Cardiac muscle cell (in vitro differentiated cells and primary cell): ENCODE measurements at regions not wholly inside any gene's neighbourhood (a gene's known extent, or its start where the extent isn't known, plus 50 kb on each side); places are given as distances from the start of the nearest gene placed in this dataset.

Source experiments
- DNase-seq, 2 donors: peaks; one replicate each; pipeline versions ENCODE4 v3.0.0 to v3.0.0-alpha.2; 2010 to 2017; ENCODE audit warnings: low read depth in 1 of 2, low spot score in 1 of 2
- H3K27ac ChIP-seq: fragments of 200-600 bp; sonication (generic); 2 replicates; pipeline ENCODE4 v1.5.1; 2016
- H3K27me3 ChIP-seq: fragments of 200-600 bp; sonication (generic); 2 replicates; pipeline ENCODE4 v1.6.0; 2016; ENCODE audit warnings: control low read depth
- H3K36me3 ChIP-seq: fragments of 200-600 bp; sonication (generic); 2 replicates; pipeline ENCODE4 v1.5.1; 2016; ENCODE audit warnings: control low read depth
- H3K4me1 ChIP-seq: fragments of 200-600 bp; sonication (generic); 2 replicates; pipeline ENCODE4 v1.8.1; 2017; ENCODE audit warnings: low read depth, mild to moderate bottlenecking, mixed run types
- H3K4me3 ChIP-seq: fragments of 200-600 bp; sonication (generic); 2 replicates; pipeline ENCODE4 v1.5.1; 2016; ENCODE audit warnings: mild to moderate bottlenecking
- H3K9me3 ChIP-seq: fragments of 200-600 bp; sonication (generic); 2 replicates; pipeline ENCODE4 v1.5.1; 2017; ENCODE audit warnings: low read depth, mild to moderate bottlenecking, control low read depth
- CTCF ChIP-seq: IDR thresholded peaks from 2 replicates; pipeline ENCODE4 v1.5.1; 2012; ENCODE audit warnings: low read depth, mild to moderate bottlenecking, low read length

- peak; percentile 1 to 3 for DNase-seq
- Histone ChIP-seq H3K4me1 (no peaks in the 10 kb centered on the region), H3K27me3 (no peaks in the 10 kb centered on the region), H3K4me3 (no peak overlapping the region), H3K36me3 (no peaks in the 10 kb centered on the region), H3K9me3 (no peaks in the 10 kb centered on the region), H3K27ac (no peak overlapping the region)
- TF ChIP-seq CTCF, result no peak
Measured at GRCh38 chr13:81540777-81541176, 1199.9 kb upstream of the SPRY2 start.

GRCh38 chr13:81539643-81540150 is 1198.8 kb upstream of the SPRY2 start:
- Histone ChIP-seq H3K4me3 (no peak overlapping the region), H3K27ac (no peak overlapping the region), H3K27me3 (no peaks in the 10 kb centered on the region), H3K9me3 (no peaks in the 10 kb centered on the region), H3K4me1 (no peaks in the 10 kb centered on the region), H3K36me3 (no peaks in the 10 kb centered on the region)
- DNase-seq, result no peak
- TF ChIP-seq CTCF, result no peak

- Histone ChIP-seq H3K4me1 (no peaks in the 10 kb centered on the region), H3K9me3 (no peaks in the 10 kb centered on the region), H3K4me3 (no peak overlapping the region), H3K36me3 (no peaks in the 10 kb centered on the region), H3K27me3 (no peaks in the 10 kb centered on the region), H3K27ac (no peak overlapping the region)
- no peak for TF ChIP-seq CTCF
- DNase-seq, result no peak
Measured at GRCh38 chr13:81498969-81499368, 1158.0 kb upstream of the SPRY2 start.

GRCh38 chr13:81493144-81493543 is 1152.2 kb upstream of the SPRY2 start:
- Histone ChIP-seq H3K4me1 (no peaks in the 10 kb centered on the region), H3K36me3 (no peaks in the 10 kb centered on the region), H3K4me3 (no peak overlapping the region), H3K27me3 (no peaks in the 10 kb centered on the region), H3K27ac (no peak overlapping the region), H3K9me3 (no peaks in the 10 kb centered on the region)
- TF ChIP-seq CTCF, result no peak
- peak in 1 of 2 donors; percentile 2 for DNase-seq

GRCh38 chr13:81492449-81492848 is 1151.5 kb upstream of the SPRY2 start:
- no peak for TF ChIP-seq CTCF
- H3K4me3 ChIP-seq, result no peak overlapping the region

GRCh38 chr13:81488021-81488420 is 1147.1 kb upstream of the SPRY2 start:
- no peaks in the 10 kb centered on the region for H3K27me3 ChIP-seq
- H3K4me3 ChIP-seq, result no peak overlapping the region
- TF ChIP-seq CTCF, result no peak
- no peaks in the 10 kb centered on the region for H3K4me1 ChIP-seq
- H3K27ac ChIP-seq, result no peak overlapping the region
- peak in 1 of 2 donors; percentile 67 for DNase-seq
- H3K36me3 ChIP-seq, result no peaks in the 10 kb centered on the region
- H3K9me3 ChIP-seq, result no peaks in the 10 kb centered on the region

More at GRCh38 chr13:81492449-81492848, 1151.5 kb upstream of the SPRY2 start:
- Histone ChIP-seq H3K27ac (no peak overlapping the region), H3K27me3 (no peaks in the 10 kb centered on the region), H3K36me3 (no peaks in the 10 kb centered on the region), H3K4me1 (no peaks in the 10 kb centered on the region), H3K9me3 (no peaks in the 10 kb centered on the region)
- DNase-seq, result no peak
